AG09309 (cell line): ENCODE measurements at regions not wholly inside any gene's neighbourhood (a gene's known extent, or its start where the extent isn't known, plus 50 kb on each side); places are given as distances from the start of the nearest gene placed in this dataset.

Source experiments
- DNase-seq: peaks from one replicate; pipeline ENCODE4 v3.0.0-alpha.2; 2010; ENCODE audit warnings: low read depth
- H3K4me3 ChIP-seq: 2 replicates; pipeline ENCODE4 v1.5.1; 2011; ENCODE audit warnings: mild to moderate bottlenecking, low read depth, low read length, moderate library complexity; ENCODE audit not compliant: control insufficient read depth
- TF ChIP-seq, protein P1 (sequence below): IDR thresholded peaks from 2 replicates; pipeline ENCODE4 v1.5.1; 2011; ENCODE audit warnings: mild to moderate bottlenecking, low read depth, low read length, inconsistent platforms; ENCODE audit not compliant: insufficient read depth, control insufficient read depth; ENCODE audit errors: missing control alignments

DNA sequence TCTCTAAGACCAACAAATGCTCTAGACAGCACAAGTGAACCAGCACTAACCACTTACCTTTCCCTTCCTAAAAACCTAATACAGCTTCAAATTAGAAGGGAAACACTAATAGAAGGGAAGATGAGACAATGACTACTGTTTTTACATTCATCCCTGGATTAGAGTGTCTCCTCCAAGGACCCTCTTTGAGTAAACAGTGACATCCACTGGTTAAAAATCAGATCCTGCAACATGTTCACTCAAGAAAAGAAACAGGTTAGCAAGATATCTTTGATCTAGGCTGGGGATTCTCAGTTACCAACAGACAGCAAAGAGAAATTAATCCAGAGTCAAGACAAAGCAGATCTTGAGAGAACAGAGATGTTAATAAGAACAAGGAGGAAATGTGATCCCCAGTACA, 177.7 kb upstream of the GHITM start:
- DNase-seq = no peak
- TF ChIP-seq, protein P1, sequence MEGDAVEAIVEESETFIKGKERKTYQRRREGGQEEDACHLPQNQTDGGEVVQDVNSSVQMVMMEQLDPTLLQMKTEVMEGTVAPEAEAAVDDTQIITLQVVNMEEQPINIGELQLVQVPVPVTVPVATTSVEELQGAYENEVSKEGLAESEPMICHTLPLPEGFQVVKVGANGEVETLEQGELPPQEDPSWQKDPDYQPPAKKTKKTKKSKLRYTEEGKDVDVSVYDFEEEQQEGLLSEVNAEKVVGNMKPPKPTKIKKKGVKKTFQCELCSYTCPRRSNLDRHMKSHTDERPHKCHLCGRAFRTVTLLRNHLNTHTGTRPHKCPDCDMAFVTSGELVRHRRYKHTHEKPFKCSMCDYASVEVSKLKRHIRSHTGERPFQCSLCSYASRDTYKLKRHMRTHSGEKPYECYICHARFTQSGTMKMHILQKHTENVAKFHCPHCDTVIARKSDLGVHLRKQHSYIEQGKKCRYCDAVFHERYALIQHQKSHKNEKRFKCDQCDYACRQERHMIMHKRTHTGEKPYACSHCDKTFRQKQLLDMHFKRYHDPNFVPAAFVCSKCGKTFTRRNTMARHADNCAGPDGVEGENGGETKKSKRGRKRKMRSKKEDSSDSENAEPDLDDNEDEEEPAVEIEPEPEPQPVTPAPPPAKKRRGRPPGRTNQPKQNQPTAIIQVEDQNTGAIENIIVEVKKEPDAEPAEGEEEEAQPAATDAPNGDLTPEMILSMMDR = no peak
- no peak overlapping the region for H3K4me3 ChIP-seq

GRCh38 chr10:83963446-83963845, 175.9 kb upstream of the GHITM start:
- TF ChIP-seq, protein P1 = no peak
- no peak overlapping the region for H3K4me3 ChIP-seq

GRCh38 chr10:83965473-83965872, 173.8 kb upstream of the GHITM start:
- H3K4me3 ChIP-seq = no peak overlapping the region
- no peak for DNase-seq
- TF ChIP-seq, protein P1 = no peak

More at GRCh38 chr10:83963446-83963845, 175.9 kb upstream of the GHITM start:
- DNase-seq = no peak

GRCh38 chr10:83968052-83968451, 171.3 kb upstream of the GHITM start:
- TF ChIP-seq, protein P1 = no peak
- H3K4me3 ChIP-seq = no peak overlapping the region
- no peak for DNase-seq

- no peak overlapping the region for H3K4me3 ChIP-seq
- TF ChIP-seq, protein P1 = no peak
- no peak for DNase-seq
Observed at GRCh38 chr10:83978681-83979383, 160.5 kb upstream of the GHITM start.

DNA sequence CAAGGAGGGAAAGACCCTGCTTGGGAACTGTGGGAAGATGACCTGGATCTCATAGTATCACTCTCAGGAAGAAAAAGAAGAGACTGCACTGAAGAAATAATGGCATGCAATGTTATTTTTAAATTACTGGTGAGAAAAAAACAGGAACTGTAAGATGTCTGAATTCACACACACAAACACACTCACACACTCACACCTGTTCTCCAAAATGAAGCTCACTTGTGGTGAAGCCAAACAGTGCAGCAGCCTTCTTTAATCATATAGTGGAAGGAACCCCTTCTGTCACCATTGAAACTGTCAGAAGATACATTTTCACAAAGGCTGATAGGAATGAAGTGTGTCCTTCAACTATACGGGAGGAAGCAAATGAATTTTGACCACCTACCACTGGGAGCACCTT, 156.5 kb upstream of the GHITM start:
- DNase-seq = no peak
- no peak overlapping the region for H3K4me3 ChIP-seq
- TF ChIP-seq, protein P1 = no peak
